ENCODE measurements at regions not wholly inside any gene's neighbourhood (a gene's known extent, or its start where the extent isn't known, plus 50 kb on each side); places are given as distances from the start of the nearest gene placed in this dataset.

DNA sequence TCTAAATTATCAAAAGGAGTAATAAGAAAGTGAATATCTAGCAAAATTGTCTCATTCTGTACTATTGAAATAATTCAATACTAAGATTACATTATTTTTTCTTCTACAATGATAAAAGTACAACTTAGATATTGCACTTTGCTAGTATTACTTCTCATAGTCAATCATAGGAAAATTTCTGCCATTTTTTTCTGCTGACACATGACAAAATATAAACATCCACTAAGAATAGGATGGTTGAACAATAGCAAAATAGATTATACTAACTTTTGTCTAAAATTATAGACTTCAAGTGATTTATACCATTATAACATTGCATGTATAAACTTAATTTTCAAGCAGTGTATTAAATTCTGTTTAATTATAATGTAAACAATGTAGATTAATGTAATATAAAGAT, 540.2 kb downstream of the PDHA2 start:
- Histone ChIP-seq H2BK15ac (ENCODE audit: low read length) (no peak overlapping the region), H4K91ac (ENCODE audit: low read depth, low read length, poor library complexity) (no peak overlapping the region), H3K4me3 (ENCODE audit: low read length in 2 of 2) (no peak overlapping the region), H3K14ac (ENCODE audit: low read length) (no peak overlapping the region), H3K23ac (ENCODE audit: low read depth, low read length, poor library complexity) (no peak overlapping the region), H3K9me3 (replicated peaks in 1 of 2; ENCODE audit: control insufficient read depth in 2 of 2, insufficient read depth in 1 of 2, low read depth in 1 of 2, low read length in 2 of 2) (no peaks in the 10 kb centered on the region), H3K27me3 (ENCODE audit: control insufficient read depth in 3 of 3, insufficient read depth in 3 of 3, low read depth in 1 of 3, low read length in 3 of 3) (no peaks in the 10 kb centered on the region), H3K9ac (ENCODE audit: low read depth, low read length, poor library complexity) (no peak overlapping the region), H2BK12ac (ENCODE audit: low read length) (no peak overlapping the region), H4K8ac (ENCODE audit: low read depth, low read length) (no peak overlapping the region), H3K4me1 (ENCODE audit: control insufficient read depth in 2 of 2, insufficient read depth in 1 of 2, low read depth in 1 of 2, low read length in 2 of 2) (no peaks in the 10 kb centered on the region), H2BK5ac (ENCODE audit: low read length) (no peak overlapping the region), H3K27ac (replicated peaks; ENCODE audit: low read length) (no peak overlapping the region), H3K18ac (ENCODE audit: low read length) (no peak overlapping the region), H3K4ac (ENCODE audit: low read length) (no peak overlapping the region), H3K36me3 (replicated peaks in 1 of 2; ENCODE audit: control insufficient read depth in 2 of 2, insufficient read depth in 2 of 2, low read length in 2 of 2) (no peaks in the 10 kb centered on the region), H3K4me2 (ENCODE audit: insufficient read depth, low read length, poor library complexity, severe bottlenecking) (no peak overlapping the region), H2AK5ac (ENCODE audit: low read depth, low read length) (no peak overlapping the region), H2AFZ (ENCODE audit: low read length) (no peak overlapping the region), H2BK120ac (ENCODE audit: low read depth, low read length) (no peak overlapping the region), H3K79me1 (ENCODE audit: low read depth, low read length) (no peaks in the 10 kb centered on the region)
- no peak for DNase-seq (ENCODE audit: low spot score)

DNA sequence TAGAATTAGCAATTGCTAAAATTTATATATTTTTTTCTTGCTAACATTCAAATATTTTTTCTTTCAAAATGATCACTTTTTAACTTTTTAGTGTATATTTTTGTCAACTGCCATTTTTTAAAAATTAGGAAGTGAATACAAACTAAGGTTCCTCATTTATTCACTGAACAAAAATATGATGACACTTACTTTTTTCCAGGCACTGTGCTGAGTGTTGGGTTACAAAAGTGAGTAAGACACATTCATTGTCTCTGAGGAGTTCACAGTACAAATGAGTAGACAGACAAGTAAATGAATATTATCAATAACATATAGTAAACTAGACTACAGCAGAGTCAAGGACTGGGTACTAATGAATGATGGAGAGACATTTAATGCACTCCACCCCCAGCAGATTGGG, 543.5 kb downstream of the PDHA2 start:
- no peak overlapping the region for H3K27ac ChIP-seq (replicated peaks; ENCODE audit: low read length)
- no peak overlapping the region for H3K23ac ChIP-seq (ENCODE audit: low read depth, low read length, poor library complexity)
- H3K18ac ChIP-seq (ENCODE audit: low read length), result no peak overlapping the region
- H2BK12ac ChIP-seq (ENCODE audit: low read length), result no peak overlapping the region
- no peak overlapping the region for H2BK15ac ChIP-seq (ENCODE audit: low read length)
- no peaks in the 10 kb centered on the region for H3K27me3 ChIP-seq (ENCODE audit: control insufficient read depth in 3 of 3, insufficient read depth in 3 of 3, low read depth in 1 of 3, low read length in 3 of 3)
- no peak overlapping the region for H4K91ac ChIP-seq (ENCODE audit: low read depth, low read length, poor library complexity)
- no peak for DNase-seq (ENCODE audit: low spot score)
- no peak overlapping the region for H3K14ac ChIP-seq (ENCODE audit: low read length)
- H2AFZ ChIP-seq (ENCODE audit: low read length), result no peak overlapping the region
- H4K8ac ChIP-seq (ENCODE audit: low read depth, low read length), result no peak overlapping the region
- no peak overlapping the region for H2BK5ac ChIP-seq (ENCODE audit: low read length)
- H2BK120ac ChIP-seq (ENCODE audit: low read depth, low read length), result no peak overlapping the region
- H2AK5ac ChIP-seq (ENCODE audit: low read depth, low read length), result no peak overlapping the region
- H3K4me2 ChIP-seq (ENCODE audit: insufficient read depth, low read length, poor library complexity, severe bottlenecking), result no peak overlapping the region
- H3K4ac ChIP-seq (ENCODE audit: low read length), result no peak overlapping the region
- no peaks in the 10 kb centered on the region for H3K9me3 ChIP-seq (replicated peaks in 1 of 2; ENCODE audit: control insufficient read depth in 2 of 2, insufficient read depth in 1 of 2, low read depth in 1 of 2, low read length in 2 of 2)
- H3K4me1 ChIP-seq (ENCODE audit: control insufficient read depth in 2 of 2, insufficient read depth in 1 of 2, low read depth in 1 of 2, low read length in 2 of 2), result no peaks in the 10 kb centered on the region
- no peak overlapping the region for H3K4me3 ChIP-seq (ENCODE audit: low read length in 2 of 2)
- no peak overlapping the region for H3K9ac ChIP-seq (ENCODE audit: low read depth, low read length, poor library complexity)
- no peaks in the 10 kb centered on the region for H3K79me1 ChIP-seq (ENCODE audit: low read depth, low read length)
- H3K36me3 ChIP-seq (replicated peaks in 1 of 2; ENCODE audit: control insufficient read depth in 2 of 2, insufficient read depth in 2 of 2, low read length in 2 of 2), result no peaks in the 10 kb centered on the region

DNA sequence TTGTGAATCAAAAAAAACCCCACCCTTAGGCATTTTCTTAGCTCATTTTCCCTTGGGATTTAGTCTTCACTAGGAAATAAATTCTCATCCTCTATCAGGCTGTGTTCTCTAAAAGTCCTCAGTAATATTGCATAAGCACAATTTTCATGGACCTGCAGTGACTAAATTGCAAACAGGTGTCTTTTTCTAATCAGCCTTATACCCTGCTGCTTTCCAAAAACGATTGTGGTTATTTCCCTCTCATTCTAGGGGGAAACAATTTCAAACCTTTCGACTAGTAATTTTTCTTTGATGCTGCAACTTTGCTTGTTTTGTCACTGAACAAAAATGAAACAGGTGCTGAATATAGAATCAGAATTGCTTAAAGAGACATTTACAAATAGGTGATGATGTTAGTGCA, 549.9 kb downstream of the PDHA2 start:
- no peaks in the 10 kb centered on the region for H3K36me3 ChIP-seq (replicated peaks in 1 of 2; ENCODE audit: control insufficient read depth in 2 of 2, insufficient read depth in 2 of 2, low read length in 2 of 2)
- no peak overlapping the region for H2AK5ac ChIP-seq (ENCODE audit: low read depth, low read length)
- no peaks in the 10 kb centered on the region for H3K27me3 ChIP-seq (ENCODE audit: control insufficient read depth in 3 of 3, insufficient read depth in 3 of 3, low read depth in 1 of 3, low read length in 3 of 3)
- H2BK12ac ChIP-seq (ENCODE audit: low read length), result no peak overlapping the region
- no peak overlapping the region for H3K23ac ChIP-seq (ENCODE audit: low read depth, low read length, poor library complexity)
- H3K14ac ChIP-seq (ENCODE audit: low read length), result no peak overlapping the region
- no peak overlapping the region for H3K4me3 ChIP-seq (ENCODE audit: low read length in 2 of 2)
- H2BK5ac ChIP-seq (ENCODE audit: low read length), result no peak overlapping the region
- no peaks in the 10 kb centered on the region for H3K4me1 ChIP-seq (ENCODE audit: control insufficient read depth in 2 of 2, insufficient read depth in 1 of 2, low read depth in 1 of 2, low read length in 2 of 2)
- no peak overlapping the region for H3K18ac ChIP-seq (ENCODE audit: low read length)
- H4K91ac ChIP-seq (ENCODE audit: low read depth, low read length, poor library complexity), result no peak overlapping the region
- H2BK15ac ChIP-seq (ENCODE audit: low read length), result no peak overlapping the region
- DNase-seq (ENCODE audit: low spot score), result no peak
- H4K8ac ChIP-seq (ENCODE audit: low read depth, low read length), result no peak overlapping the region
- H3K4me2 ChIP-seq (ENCODE audit: insufficient read depth, low read length, poor library complexity, severe bottlenecking), result no peak overlapping the region
- no peaks in the 10 kb centered on the region for H3K79me1 ChIP-seq (ENCODE audit: low read depth, low read length)
- no peak overlapping the region for H3K9ac ChIP-seq (ENCODE audit: low read depth, low read length, poor library complexity)
- no peaks in the 10 kb centered on the region for H3K9me3 ChIP-seq (replicated peaks in 1 of 2; ENCODE audit: control insufficient read depth in 2 of 2, insufficient read depth in 1 of 2, low read depth in 1 of 2, low read length in 2 of 2)
- no peak overlapping the region for H2AFZ ChIP-seq (ENCODE audit: low read length)
- H3K27ac ChIP-seq (replicated peaks; ENCODE audit: low read length), result no peak overlapping the region
- WGBS, 2 donors (ENCODE audit: extremely low coverage in 2 of 2, insufficient read length in 2 of 2, insufficient replicate concordance in 1 of 2), result no CpG with 5 or more reads among the region's 2 CpGs
- no peak overlapping the region for H2BK120ac ChIP-seq (ENCODE audit: low read depth, low read length)
- H3K4ac ChIP-seq (ENCODE audit: low read length), result no peak overlapping the region

DNA sequence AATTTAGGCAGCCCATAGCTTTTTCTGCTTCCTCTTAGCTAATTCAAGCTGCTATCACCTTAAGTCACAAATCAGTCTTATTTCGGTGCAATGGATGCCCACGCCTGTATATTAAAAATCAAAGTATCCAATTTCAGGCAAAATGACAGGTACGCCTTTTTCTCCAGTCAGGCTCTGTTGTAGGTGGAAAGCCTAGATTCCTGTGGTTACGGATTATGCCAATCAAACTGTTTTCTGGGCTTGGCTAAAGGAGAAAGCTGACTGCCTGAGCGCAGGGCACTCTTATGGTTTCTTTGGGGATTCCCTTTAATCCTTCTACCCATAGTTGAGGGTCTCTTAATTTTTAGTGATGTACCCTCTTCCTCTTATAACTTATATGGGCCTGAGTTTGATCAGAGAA, 550.5 kb downstream of the PDHA2 start:
- no peak overlapping the region for H3K4ac ChIP-seq (ENCODE audit: low read length)
- H3K27ac ChIP-seq (replicated peaks; ENCODE audit: low read length), result no peak overlapping the region
- no peaks in the 10 kb centered on the region for H3K36me3 ChIP-seq (replicated peaks in 1 of 2; ENCODE audit: control insufficient read depth in 2 of 2, insufficient read depth in 2 of 2, low read length in 2 of 2)
- H3K4me3 ChIP-seq (ENCODE audit: low read length in 2 of 2), result no peak overlapping the region
- H2AFZ ChIP-seq (ENCODE audit: low read length), result no peak overlapping the region
- H2BK120ac ChIP-seq (ENCODE audit: low read depth, low read length), result no peak overlapping the region
- H3K18ac ChIP-seq (ENCODE audit: low read length), result no peak overlapping the region
- no peak overlapping the region for H2AK5ac ChIP-seq (ENCODE audit: low read depth, low read length)
- H2BK15ac ChIP-seq (ENCODE audit: low read length), result no peak overlapping the region
- H3K79me1 ChIP-seq (ENCODE audit: low read depth, low read length), result no peaks in the 10 kb centered on the region
- H2BK5ac ChIP-seq (ENCODE audit: low read length), result no peak overlapping the region
- H4K8ac ChIP-seq (ENCODE audit: low read depth, low read length), result no peak overlapping the region
- no peak for DNase-seq (ENCODE audit: low spot score)
- H2BK12ac ChIP-seq (ENCODE audit: low read length), result no peak overlapping the region
- no peaks in the 10 kb centered on the region for H3K4me1 ChIP-seq (ENCODE audit: control insufficient read depth in 2 of 2, insufficient read depth in 1 of 2, low read depth in 1 of 2, low read length in 2 of 2)
- no peak overlapping the region for H3K23ac ChIP-seq (ENCODE audit: low read depth, low read length, poor library complexity)
- H3K9ac ChIP-seq (ENCODE audit: low read depth, low read length, poor library complexity), result no peak overlapping the region
- no peak overlapping the region for H4K91ac ChIP-seq (ENCODE audit: low read depth, low read length, poor library complexity)
- no CpG with 5 or more reads among the region's 5 CpGs for WGBS, 2 donors (ENCODE audit: extremely low coverage in 2 of 2, insufficient read length in 2 of 2, insufficient replicate concordance in 1 of 2)
- H3K14ac ChIP-seq (ENCODE audit: low read length), result no peak overlapping the region
- H3K27me3 ChIP-seq (ENCODE audit: control insufficient read depth in 3 of 3, insufficient read depth in 3 of 3, low read depth in 1 of 3, low read length in 3 of 3), result no peaks in the 10 kb centered on the region
- no peaks in the 10 kb centered on the region for H3K9me3 ChIP-seq (replicated peaks in 1 of 2; ENCODE audit: control insufficient read depth in 2 of 2, insufficient read depth in 1 of 2, low read depth in 1 of 2, low read length in 2 of 2)
- no peak overlapping the region for H3K4me2 ChIP-seq (ENCODE audit: insufficient read depth, low read length, poor library complexity, severe bottlenecking)
